ENCODE measurements at regions not wholly inside any gene's neighbourhood (a gene's known extent, or its start where the extent isn't known, plus 50 kb on each side); places are given as distances from the start of the nearest gene placed in this dataset.

DNA sequence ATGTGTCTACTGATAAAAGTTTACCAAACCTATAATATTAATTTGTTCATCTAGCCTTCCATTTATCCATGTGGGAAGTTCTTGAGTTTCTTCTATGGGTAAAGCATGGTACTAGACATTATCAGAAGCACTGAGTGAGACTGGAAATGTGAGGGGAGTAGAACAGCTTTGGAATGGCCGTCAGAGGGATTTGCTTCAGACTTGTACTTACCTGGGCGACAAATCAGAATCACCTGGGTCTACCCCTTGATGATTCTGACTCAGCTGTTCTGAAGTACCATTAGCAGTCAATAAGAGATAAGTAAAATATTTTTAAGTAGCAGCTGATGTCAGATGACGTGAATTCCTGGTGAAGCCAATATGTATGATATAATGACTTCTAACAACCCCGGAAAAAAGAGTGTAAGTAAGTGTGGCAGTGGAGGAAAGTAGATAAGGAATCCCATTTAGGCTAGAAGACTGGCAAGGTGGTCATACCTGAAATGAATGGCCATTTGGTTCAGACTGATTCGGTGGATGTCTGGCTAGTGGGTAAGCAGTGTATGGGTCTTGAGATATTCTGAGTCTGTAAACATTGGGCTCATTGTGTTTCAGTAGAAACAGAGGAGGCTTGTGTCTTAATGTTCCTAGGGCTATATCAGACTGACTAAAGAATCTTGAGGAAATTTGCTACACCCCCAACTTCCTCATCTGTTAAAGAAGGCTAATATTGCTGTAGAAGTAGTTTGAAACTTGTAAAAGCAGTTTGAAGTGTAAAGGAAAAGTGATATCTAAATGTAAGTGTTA lies 409.2 kb downstream of the NKX6-1 start:
- BruUV-seq (replicated peaks): no TSS peak

DNA sequence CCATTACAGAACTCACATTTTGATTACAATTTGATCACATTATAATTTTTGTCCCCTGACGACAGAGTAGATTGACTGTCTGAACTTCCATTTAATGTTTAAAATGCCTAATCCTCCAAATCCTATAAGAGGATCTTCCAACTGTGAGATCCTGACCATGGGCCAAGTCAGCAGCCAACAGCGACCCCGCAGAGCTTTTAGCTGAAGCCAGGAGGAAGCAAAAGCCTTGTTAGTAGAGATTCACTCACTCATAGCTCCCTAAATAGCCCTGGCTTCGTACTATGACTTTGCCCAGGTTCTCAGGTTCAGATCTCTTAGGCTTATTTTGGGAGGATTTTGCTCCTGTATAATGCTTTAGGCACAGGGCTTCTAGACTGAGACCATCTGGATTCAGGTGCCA lies 413.1 kb downstream of the NKX6-1 start:
- Histone ChIP-seq H3K27ac (ENCODE audit: control insufficient read depth, insufficient read depth) (no peak overlapping the region), H3K27me3 (replicated peaks in 1 of 2; ENCODE audit: control insufficient read depth in 2 of 2, insufficient read depth in 2 of 2, low read length in 1 of 2) (no peaks in the 10 kb centered on the region; a peak in 1 of 4 replicates), H3K36me3 (ENCODE audit: control insufficient read depth in 2 of 2, insufficient read depth in 2 of 2, low read length in 1 of 2) (no peaks in the 10 kb centered on the region), H3K4me3 (no peak overlapping the region), H3K9me3 (replicated peaks; ENCODE audit: control insufficient read depth, insufficient read depth, low read length) (no peaks in the 10 kb centered on the region), H3K9ac (ENCODE audit: control insufficient read depth, insufficient read depth, low read length) (no peak overlapping the region), H3K79me2 (ENCODE audit: control insufficient read depth, insufficient read depth, low read length) (no peaks in the 10 kb centered on the region), H2AFZ (ENCODE audit: control insufficient read depth, low read depth, low read length) (no peak overlapping the region), H3K4me2 (ENCODE audit: control insufficient read depth, insufficient read depth) (no peak overlapping the region), H3K4me1 (ENCODE audit: control insufficient read depth, insufficient read depth, low read length) (no peaks in the 10 kb centered on the region), H4K20me1 (ENCODE audit: control insufficient read depth, insufficient read depth) (no peaks in the 10 kb centered on the region)
- 31% methylated on average over 4 of the region's 4 CpGs for WGBS (ENCODE audit: insufficient coverage, insufficient replicate concordance, low lambda C conversion rate, missing lambda C conversion rate)
- no peak for DNase-seq (ENCODE audit: low read depth, low spot score)
- RAD21 ChIA-PET (ENCODE audit: unreplicated experiment): no interaction called here
- FAIRE-seq: no peak
- intact Hi-C loops (cut with micrococcal nuclease; ENCODE audit: unreplicated experiment) (no loop called here), in situ Hi-C loops (cut with MboI) (no loop called here)
- no peak for TF ChIP-seq RAD21 (IDR thresholded peaks at IDR 0.05; ENCODE audit: insufficient read depth, low read depth, low read length)
- TF ChIP-seq, protein P1, sequence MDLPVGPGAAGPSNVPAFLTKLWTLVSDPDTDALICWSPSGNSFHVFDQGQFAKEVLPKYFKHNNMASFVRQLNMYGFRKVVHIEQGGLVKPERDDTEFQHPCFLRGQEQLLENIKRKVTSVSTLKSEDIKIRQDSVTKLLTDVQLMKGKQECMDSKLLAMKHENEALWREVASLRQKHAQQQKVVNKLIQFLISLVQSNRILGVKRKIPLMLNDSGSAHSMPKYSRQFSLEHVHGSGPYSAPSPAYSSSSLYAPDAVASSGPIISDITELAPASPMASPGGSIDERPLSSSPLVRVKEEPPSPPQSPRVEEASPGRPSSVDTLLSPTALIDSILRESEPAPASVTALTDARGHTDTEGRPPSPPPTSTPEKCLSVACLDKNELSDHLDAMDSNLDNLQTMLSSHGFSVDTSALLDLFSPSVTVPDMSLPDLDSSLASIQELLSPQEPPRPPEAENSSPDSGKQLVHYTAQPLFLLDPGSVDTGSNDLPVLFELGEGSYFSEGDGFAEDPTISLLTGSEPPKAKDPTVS (IDR thresholded peaks at IDR 0.05; ENCODE audit: low read depth, low read length): no peak
- TF ChIP-seq BHLHE40 (IDR thresholded peaks at IDR 0.05; ENCODE audit: borderline replicate concordance in 1 of 2, low read depth in 2 of 2, low read length in 1 of 2): no peak
- TF ChIP-seq ESRRA (IDR thresholded peaks at IDR 0.05; ENCODE audit: low read length): no peak
- no peak for TF ChIP-seq KDM1A (IDR thresholded peaks at IDR 0.05; ENCODE audit: borderline replicate concordance)
- no peak for TF ChIP-seq RUNX3 (IDR thresholded peaks at IDR 0.05; ENCODE audit: low read length)
- no peak for TF ChIP-seq GATAD2B (conservative IDR thresholded peaks at IDR 0.05; ENCODE audit: low read depth)
- TF ChIP-seq RBBP5 (conservative IDR thresholded peaks at IDR 0.05): no peak
- no peak for TF ChIP-seq WRNIP1 (IDR thresholded peaks at IDR 0.05; ENCODE audit: borderline replicate concordance, low read depth, low read length)
- ATAC-seq: no peak
- POLR2A ChIA-PET: no interaction called here
- BruUV-seq (replicated peaks): no TSS peak
- SMC1A ChIA-PET (ENCODE audit: uncharacterized antibody, unreplicated experiment): interaction anchor here (1.3 kb wide), 1 partner anchor 22 kb away, joined by 3 read pairs; no protein-coding TSS in a partner anchor
- CTCF ChIA-PET: no interaction called here

More for the DNA sequence above, 409.2 kb downstream of the NKX6-1 start:
- no peaks in the 10 kb centered on the region for H4K20me1 ChIP-seq (ENCODE audit: control insufficient read depth, insufficient read depth)
- no peak overlapping the region for H2AFZ ChIP-seq (ENCODE audit: control insufficient read depth, low read depth, low read length)
- H3K4me3 ChIP-seq: no peak overlapping the region
- H3K27ac ChIP-seq (ENCODE audit: control insufficient read depth, insufficient read depth): no peak overlapping the region
- TF ChIP-seq HDGF (IDR thresholded peaks at IDR 0.05): no peak
- ChIA-PET RAD21 (ENCODE audit: unreplicated experiment) (no interaction called here), SMC1A (ENCODE audit: uncharacterized antibody, unreplicated experiment) (no interaction called here), CTCF (no interaction called here), POLR2A (no interaction called here)
- no peak overlapping the region for H3K9ac ChIP-seq (ENCODE audit: control insufficient read depth, insufficient read depth, low read length)
- in situ Hi-C loops (cut with MboI) (no loop called here), intact Hi-C loops (cut with micrococcal nuclease; ENCODE audit: unreplicated experiment) (no loop called here)
- ATAC-seq (no peak), DNase-seq (ENCODE audit: low read depth, low spot score) (no peak), FAIRE-seq (no peak)
- no peaks in the 10 kb centered on the region for H3K79me2 ChIP-seq (ENCODE audit: control insufficient read depth, insufficient read depth, low read length)
- no peak overlapping the region for H3K4me2 ChIP-seq (ENCODE audit: control insufficient read depth, insufficient read depth)
- H3K27me3 ChIP-seq (replicated peaks in 1 of 2; ENCODE audit: control insufficient read depth in 2 of 2, insufficient read depth in 2 of 2, low read length in 1 of 2): peaks cover 0 to 2% of the 10 kb centered on the region in 2 experiments; a peak in 1 of 4 replicates
- WGBS (ENCODE audit: insufficient coverage, insufficient replicate concordance, low lambda C conversion rate, missing lambda C conversion rate): 3% methylated on average over 5 of the region's 5 CpGs
- H3K4me1 ChIP-seq (ENCODE audit: control insufficient read depth, insufficient read depth, low read length): no peaks in the 10 kb centered on the region
- no peaks in the 10 kb centered on the region for H3K36me3 ChIP-seq (ENCODE audit: control insufficient read depth in 2 of 2, insufficient read depth in 2 of 2, low read length in 1 of 2)
- H3K9me3 ChIP-seq (replicated peaks; ENCODE audit: control insufficient read depth, insufficient read depth, low read length): no peaks in the 10 kb centered on the region
